ENCODE measurements at regions not wholly inside any gene's neighbourhood (a gene's known extent, or its start where the extent isn't known, plus 50 kb on each side); places are given as distances from the start of the nearest gene placed in this dataset.

DNA sequence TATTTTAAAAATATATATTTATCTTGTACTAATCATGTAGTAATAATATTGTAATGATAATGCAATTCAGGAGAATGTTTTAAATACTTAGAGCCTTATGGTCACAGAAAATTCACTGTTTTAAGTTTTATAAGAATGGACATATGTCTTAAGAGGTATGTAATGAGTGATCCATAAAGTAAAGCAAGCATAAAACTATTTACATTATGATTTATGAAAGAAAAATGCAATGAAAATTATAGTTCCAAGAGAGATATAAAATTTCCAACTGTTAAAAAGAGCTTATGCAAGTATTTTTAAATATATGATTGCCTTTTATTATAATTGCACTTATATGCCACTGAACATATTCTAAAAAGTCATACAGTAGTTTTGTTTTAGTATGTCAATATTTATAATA is 157.5 kb upstream of the TARS1 start:
- ChIA-PET POLR2A (no interaction called here), CTCF (interaction anchor here (0.7 to 1.3 kb wide), 2 partner anchors 13 to 697 kb away, joined by 3 to 6 read pairs; no protein-coding TSS in a partner anchor)
- no peaks in the 10 kb centered on the region for H3K4me1 Mint-ChIP-seq (ENCODE audit: insufficient read depth, unreplicated experiment)
- TF ChIP-seq, protein P1, sequence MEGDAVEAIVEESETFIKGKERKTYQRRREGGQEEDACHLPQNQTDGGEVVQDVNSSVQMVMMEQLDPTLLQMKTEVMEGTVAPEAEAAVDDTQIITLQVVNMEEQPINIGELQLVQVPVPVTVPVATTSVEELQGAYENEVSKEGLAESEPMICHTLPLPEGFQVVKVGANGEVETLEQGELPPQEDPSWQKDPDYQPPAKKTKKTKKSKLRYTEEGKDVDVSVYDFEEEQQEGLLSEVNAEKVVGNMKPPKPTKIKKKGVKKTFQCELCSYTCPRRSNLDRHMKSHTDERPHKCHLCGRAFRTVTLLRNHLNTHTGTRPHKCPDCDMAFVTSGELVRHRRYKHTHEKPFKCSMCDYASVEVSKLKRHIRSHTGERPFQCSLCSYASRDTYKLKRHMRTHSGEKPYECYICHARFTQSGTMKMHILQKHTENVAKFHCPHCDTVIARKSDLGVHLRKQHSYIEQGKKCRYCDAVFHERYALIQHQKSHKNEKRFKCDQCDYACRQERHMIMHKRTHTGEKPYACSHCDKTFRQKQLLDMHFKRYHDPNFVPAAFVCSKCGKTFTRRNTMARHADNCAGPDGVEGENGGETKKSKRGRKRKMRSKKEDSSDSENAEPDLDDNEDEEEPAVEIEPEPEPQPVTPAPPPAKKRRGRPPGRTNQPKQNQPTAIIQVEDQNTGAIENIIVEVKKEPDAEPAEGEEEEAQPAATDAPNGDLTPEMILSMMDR (IDR thresholded peaks at IDR 0.05; ENCODE audit: unreplicated experiment) = no peak
- H3K27me3 Mint-ChIP-seq (ENCODE audit: insufficient read depth, unreplicated experiment) = no peaks in the 10 kb centered on the region
- no peak overlapping the region for H3K4me3 Mint-ChIP-seq (ENCODE audit: unreplicated experiment)
- no peak overlapping the region for H3K27ac Mint-ChIP-seq (ENCODE audit: low read depth, unreplicated experiment)
- H3K9me3 Mint-ChIP-seq (ENCODE audit: unreplicated experiment) = no peaks in the 10 kb centered on the region
- no peaks in the 10 kb centered on the region for H3K36me3 Mint-ChIP-seq (ENCODE audit: insufficient read depth, unreplicated experiment)
- DNase-seq (ENCODE audit: unreplicated experiment) = no peak
- intact Hi-C loops (cut with micrococcal nuclease) = no loop called here
- no TSS peak for BruUV-seq (replicated peaks)

DNA sequence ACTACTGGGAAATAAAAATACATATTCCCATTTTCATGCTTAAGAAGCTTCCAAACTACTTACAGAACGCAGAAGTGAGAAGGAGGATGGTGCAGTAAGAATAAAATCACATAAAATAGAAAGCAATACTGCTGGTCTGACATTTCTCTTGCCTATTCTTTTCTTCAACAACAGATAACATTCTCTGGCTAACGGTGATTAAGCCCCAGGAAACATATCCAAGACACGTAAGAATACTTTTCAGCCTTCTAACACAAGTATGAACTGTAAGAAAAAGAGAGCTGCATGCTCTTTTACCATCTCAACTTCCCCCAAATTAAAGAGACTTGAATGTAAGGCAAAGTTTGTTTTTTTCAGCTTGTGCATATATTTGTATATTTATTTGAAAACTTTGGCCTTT is 156.1 kb upstream of the TARS1 start:
- H3K27me3 Mint-ChIP-seq (ENCODE audit: insufficient read depth, unreplicated experiment) = no peaks in the 10 kb centered on the region
- CTCF ChIA-PET = interaction anchor here (0.6 to 1.0 kb wide), 2 partner anchors 15 to 1223 kb away, joined by 3 read pairs; no protein-coding TSS in a partner anchor
- intact Hi-C loops (cut with micrococcal nuclease) = no loop called here

DNA sequence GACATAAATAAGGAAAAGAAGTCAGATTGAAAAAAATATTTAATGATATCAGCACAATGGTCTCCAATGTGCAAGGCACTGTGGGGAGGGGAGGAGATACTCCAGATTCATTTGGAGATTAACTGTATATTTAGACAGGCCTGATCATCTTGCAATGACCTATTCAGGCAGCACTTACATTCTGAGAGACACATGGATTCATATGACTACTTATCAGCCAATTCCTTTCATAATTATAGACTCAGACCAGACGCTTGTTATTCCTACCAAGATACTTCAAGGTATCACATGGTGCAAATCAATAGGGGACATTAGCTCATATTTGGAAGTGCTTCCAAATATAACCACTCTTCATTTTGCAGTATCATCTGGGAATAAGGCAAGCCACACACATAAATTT is 153.5 kb upstream of the TARS1 start:
- CTCF ChIA-PET = no interaction called here
- H3K4me3 Mint-ChIP-seq (ENCODE audit: unreplicated experiment) = no peak overlapping the region
- H3K9me3 Mint-ChIP-seq (ENCODE audit: unreplicated experiment) = no peaks in the 10 kb centered on the region
- intact Hi-C loops (cut with micrococcal nuclease) = no loop called here
- TF ChIP-seq, protein P1 (IDR thresholded peaks at IDR 0.05; ENCODE audit: unreplicated experiment) = no peak
- DNase-seq (ENCODE audit: unreplicated experiment) = no peak
- POLR2A ChIA-PET = no interaction called here
- no peaks in the 10 kb centered on the region for H3K4me1 Mint-ChIP-seq (ENCODE audit: insufficient read depth, unreplicated experiment)
- BruUV-seq (replicated peaks) = no TSS peak
- no peaks in the 10 kb centered on the region for H3K27me3 Mint-ChIP-seq (ENCODE audit: insufficient read depth, unreplicated experiment)
- H3K27ac Mint-ChIP-seq (ENCODE audit: low read depth, unreplicated experiment) = no peak overlapping the region
- no peaks in the 10 kb centered on the region for H3K36me3 Mint-ChIP-seq (ENCODE audit: insufficient read depth, unreplicated experiment)

More for the DNA sequence above, 156.1 kb upstream of the TARS1 start:
- Mint-ChIP-seq H3K9me3 (ENCODE audit: unreplicated experiment) (no peaks in the 10 kb centered on the region), H3K4me1 (ENCODE audit: insufficient read depth, unreplicated experiment) (no peaks in the 10 kb centered on the region), H3K36me3 (ENCODE audit: insufficient read depth, unreplicated experiment) (no peaks in the 10 kb centered on the region), H3K4me3 (ENCODE audit: unreplicated experiment) (no peak overlapping the region), H3K27ac (ENCODE audit: low read depth, unreplicated experiment) (no peak overlapping the region)
- POLR2A ChIA-PET = no interaction called here
- TF ChIP-seq, protein P1 (IDR thresholded peaks at IDR 0.05; ENCODE audit: unreplicated experiment) = no peak
- DNase-seq (ENCODE audit: unreplicated experiment) = no peak
- BruUV-seq (replicated peaks) = no TSS peak

DNA sequence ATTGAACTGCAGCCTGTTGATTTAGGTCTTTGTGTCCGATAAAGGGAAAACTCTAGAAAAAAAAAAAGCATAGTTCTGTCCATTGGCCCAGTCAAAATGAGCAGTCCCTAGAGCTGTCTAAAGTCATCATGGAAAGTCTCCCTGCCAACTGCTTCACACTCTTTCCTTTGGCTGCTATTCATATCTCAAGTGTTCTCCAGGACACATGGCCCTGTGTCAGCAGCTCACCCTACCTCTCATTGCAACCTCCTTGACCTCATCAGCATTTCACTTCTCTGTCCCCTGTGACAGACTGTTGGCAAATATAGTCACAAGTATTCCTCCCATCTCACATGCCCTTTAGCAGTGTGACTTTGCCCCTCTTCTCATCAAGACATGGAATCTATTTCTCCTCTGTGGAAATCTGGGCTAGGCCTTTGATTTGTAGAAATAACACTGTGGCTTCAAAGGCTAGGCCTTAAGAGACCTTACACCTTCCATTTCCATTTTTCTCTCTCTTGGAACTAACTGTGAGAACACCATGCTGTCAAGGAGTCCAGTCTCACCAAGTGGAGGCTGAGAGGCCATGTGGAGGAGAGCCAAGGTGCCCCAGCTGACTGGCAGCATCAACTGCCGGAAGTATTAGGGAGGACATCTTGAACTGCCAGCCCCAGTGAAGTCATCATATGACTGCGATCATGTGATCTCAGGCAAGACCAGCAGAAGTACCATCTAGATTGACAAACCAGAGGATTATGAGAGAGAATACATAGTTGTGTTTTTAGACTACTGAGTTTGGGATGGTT is 149.4 kb upstream of the TARS1 start:
- no peak overlapping the region for H3K27ac Mint-ChIP-seq (ENCODE audit: low read depth, unreplicated experiment)
- intact Hi-C loops (cut with micrococcal nuclease) = no loop called here
- no peak for DNase-seq (ENCODE audit: unreplicated experiment)
- BruUV-seq (replicated peaks) = no TSS peak
- no peaks in the 10 kb centered on the region for H3K9me3 Mint-ChIP-seq (ENCODE audit: unreplicated experiment)
- H3K36me3 Mint-ChIP-seq (ENCODE audit: insufficient read depth, unreplicated experiment) = no peaks in the 10 kb centered on the region
- H3K4me1 Mint-ChIP-seq (ENCODE audit: insufficient read depth, unreplicated experiment) = no peaks in the 10 kb centered on the region
- POLR2A ChIA-PET = interaction anchor here (0.6 to 1.4 kb wide), 2 partner anchors 14 to 110 kb away, joined by 3 to 4 read pairs; no protein-coding TSS in a partner anchor
- H3K27me3 Mint-ChIP-seq (ENCODE audit: insufficient read depth, unreplicated experiment) = no peaks in the 10 kb centered on the region
- no peak overlapping the region for H3K4me3 Mint-ChIP-seq (ENCODE audit: unreplicated experiment)
- CTCF ChIA-PET = interaction anchor here (0.7 kb wide), 1 partner anchor 15 kb away, joined by 4 read pairs; no protein-coding TSS in a partner anchor
- TF ChIP-seq, protein P1 (IDR thresholded peaks at IDR 0.05; ENCODE audit: unreplicated experiment) = no peak
